ENCODE measurements at regions not wholly inside any gene's neighbourhood (a gene's known extent, or its start where the extent isn't known, plus 50 kb on each side); places are given as distances from the start of the nearest gene placed in this dataset.

DNA sequence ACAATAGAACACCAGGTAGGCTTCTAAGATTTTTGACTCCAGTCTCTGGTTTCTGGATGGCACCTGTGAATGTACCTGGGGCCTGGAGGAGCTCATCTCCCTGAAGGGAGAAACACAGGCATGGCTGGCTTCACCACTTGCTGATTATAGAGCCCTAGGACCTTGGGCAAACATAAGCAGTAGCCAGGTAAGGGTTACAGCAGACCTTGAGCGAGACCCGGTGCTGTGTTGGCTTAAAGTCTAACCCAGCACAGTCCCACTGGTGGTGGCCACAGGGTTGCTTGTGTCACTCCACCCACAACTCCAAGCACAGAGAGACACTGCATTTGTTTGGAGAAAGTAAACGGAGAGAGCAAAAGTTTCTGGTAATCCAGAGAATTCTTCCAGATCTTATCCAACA lies 104.7 kb upstream of the SPOPL start:
- H3K4me1 ChIP-seq (ENCODE audit: control insufficient read depth in 2 of 3, insufficient read depth in 2 of 3, low read depth in 1 of 3, low read length in 3 of 3) = no peaks in the 10 kb centered on the region
- no peak overlapping the region for H3K9ac ChIP-seq (ENCODE audit: low read length in 3 of 3)
- TF ChIP-seq, protein P1, sequence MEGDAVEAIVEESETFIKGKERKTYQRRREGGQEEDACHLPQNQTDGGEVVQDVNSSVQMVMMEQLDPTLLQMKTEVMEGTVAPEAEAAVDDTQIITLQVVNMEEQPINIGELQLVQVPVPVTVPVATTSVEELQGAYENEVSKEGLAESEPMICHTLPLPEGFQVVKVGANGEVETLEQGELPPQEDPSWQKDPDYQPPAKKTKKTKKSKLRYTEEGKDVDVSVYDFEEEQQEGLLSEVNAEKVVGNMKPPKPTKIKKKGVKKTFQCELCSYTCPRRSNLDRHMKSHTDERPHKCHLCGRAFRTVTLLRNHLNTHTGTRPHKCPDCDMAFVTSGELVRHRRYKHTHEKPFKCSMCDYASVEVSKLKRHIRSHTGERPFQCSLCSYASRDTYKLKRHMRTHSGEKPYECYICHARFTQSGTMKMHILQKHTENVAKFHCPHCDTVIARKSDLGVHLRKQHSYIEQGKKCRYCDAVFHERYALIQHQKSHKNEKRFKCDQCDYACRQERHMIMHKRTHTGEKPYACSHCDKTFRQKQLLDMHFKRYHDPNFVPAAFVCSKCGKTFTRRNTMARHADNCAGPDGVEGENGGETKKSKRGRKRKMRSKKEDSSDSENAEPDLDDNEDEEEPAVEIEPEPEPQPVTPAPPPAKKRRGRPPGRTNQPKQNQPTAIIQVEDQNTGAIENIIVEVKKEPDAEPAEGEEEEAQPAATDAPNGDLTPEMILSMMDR (IDR thresholded peaks at IDR 0.05; ENCODE audit: borderline replicate concordance, extremely low read depth, insufficient read depth) = no peak
- no peak overlapping the region for H3K27ac ChIP-seq (ENCODE audit: low read depth in 2 of 2, low read length in 2 of 2)
- FAIRE-seq = no peak
- no peaks in the 10 kb centered on the region for H3K36me3 ChIP-seq (ENCODE audit: control insufficient read depth in 2 of 3, insufficient read depth in 3 of 3, low read length in 3 of 3)
- no peak overlapping the region for H3K4me3 ChIP-seq (ENCODE audit: low read length in 3 of 3)
- no peaks in the 10 kb centered on the region for H3K27me3 ChIP-seq (ENCODE audit: control insufficient read depth, insufficient read depth, low read length)
- intact Hi-C loops (cut with DNase I) = no loop called here
- DNase-seq = no peak
- no peaks in the 10 kb centered on the region for H3K9me3 ChIP-seq (ENCODE audit: control insufficient read depth in 2 of 3, insufficient read depth in 1 of 3, low read length in 3 of 3)

DNA sequence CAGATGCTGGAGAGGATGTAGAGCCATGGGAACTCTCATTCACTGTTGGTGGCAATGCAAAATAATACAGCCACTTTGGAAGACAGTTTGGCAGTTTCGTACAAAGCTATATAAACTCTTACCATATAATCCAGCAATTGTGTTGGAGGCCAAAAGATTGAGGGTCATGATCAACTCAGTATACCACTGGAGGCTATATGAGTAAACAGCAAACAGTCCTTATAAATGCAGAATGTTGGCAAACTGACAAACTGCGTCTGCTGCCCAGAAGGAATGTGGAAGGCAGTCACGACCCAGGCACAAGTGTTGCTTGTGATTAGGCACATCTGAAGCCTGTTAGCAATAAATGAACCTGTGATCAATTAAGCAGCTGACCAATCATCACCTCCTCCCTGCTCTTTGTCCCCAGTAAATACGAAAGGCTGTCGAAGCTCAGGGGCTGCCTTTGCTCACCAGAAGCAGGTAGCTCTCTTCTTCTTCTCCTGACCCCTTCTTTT lies 98.1 kb upstream of the SPOPL start:
- Histone ChIP-seq H3K27ac (ENCODE audit: low read depth in 2 of 2, low read length in 2 of 2) (no peak overlapping the region), H3K27me3 (ENCODE audit: control insufficient read depth, insufficient read depth, low read length) (no peaks in the 10 kb centered on the region), H3K9me3 (ENCODE audit: control insufficient read depth in 2 of 3, insufficient read depth in 1 of 3, low read length in 3 of 3) (no peaks in the 10 kb centered on the region), H3K4me3 (ENCODE audit: low read length in 3 of 3) (no peak overlapping the region), H3K9ac (ENCODE audit: low read length in 3 of 3) (no peak overlapping the region), H3K36me3 (ENCODE audit: control insufficient read depth in 2 of 3, insufficient read depth in 3 of 3, low read length in 3 of 3) (no peaks in the 10 kb centered on the region), H3K4me1 (ENCODE audit: control insufficient read depth in 2 of 3, insufficient read depth in 2 of 3, low read depth in 1 of 3, low read length in 3 of 3) (no peaks in the 10 kb centered on the region)
- no peak for FAIRE-seq
- TF ChIP-seq, protein P1 (IDR thresholded peaks at IDR 0.05; ENCODE audit: borderline replicate concordance, extremely low read depth, insufficient read depth) = no peak
- no peak for DNase-seq
- intact Hi-C loops (cut with DNase I) = no loop called here

DNA sequence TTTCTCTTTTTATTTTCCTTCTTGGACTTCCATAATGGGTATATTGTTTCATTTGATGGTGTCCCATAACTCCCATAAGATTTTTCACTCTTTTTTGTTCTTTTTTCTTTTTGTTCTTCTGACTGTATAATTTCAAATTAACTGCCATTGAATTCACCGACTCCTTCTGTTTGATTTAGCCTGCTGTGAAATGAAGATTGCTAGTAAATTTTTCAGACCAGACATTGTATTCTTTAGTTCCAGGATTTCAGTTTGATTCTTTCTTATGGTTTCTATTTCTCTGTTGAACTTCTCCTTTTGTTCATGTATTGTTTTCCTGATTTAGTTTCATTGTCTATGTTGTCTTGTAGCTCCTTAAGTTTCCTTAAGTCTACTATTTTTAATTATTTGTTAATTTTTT lies 87.6 kb upstream of the SPOPL start:
- no peak for DNase-seq

More for the DNA sequence above, 87.6 kb upstream of the SPOPL start:
- FAIRE-seq = no peak
- TF ChIP-seq, protein P1 (IDR thresholded peaks at IDR 0.05; ENCODE audit: borderline replicate concordance, extremely low read depth, insufficient read depth) = no peak
- H3K27me3 ChIP-seq (ENCODE audit: control insufficient read depth, insufficient read depth, low read length) = no peaks in the 10 kb centered on the region
- intact Hi-C loops (cut with DNase I) = no loop called here
- no peak overlapping the region for H3K9ac ChIP-seq (ENCODE audit: low read length in 3 of 3)
- H3K9me3 ChIP-seq (ENCODE audit: control insufficient read depth in 2 of 3, insufficient read depth in 1 of 3, low read length in 3 of 3) = peaks cover 0 to 8% (median 0%) of the 10 kb centered on the region in 3 donors
- no peak overlapping the region for H3K27ac ChIP-seq (ENCODE audit: low read depth in 2 of 2, low read length in 2 of 2)
- H3K4me1 ChIP-seq (ENCODE audit: control insufficient read depth in 2 of 3, insufficient read depth in 2 of 3, low read depth in 1 of 3, low read length in 3 of 3) = no peaks in the 10 kb centered on the region
- no peak overlapping the region for H3K4me3 ChIP-seq (ENCODE audit: low read length in 3 of 3)
- no peaks in the 10 kb centered on the region for H3K36me3 ChIP-seq (ENCODE audit: control insufficient read depth in 2 of 3, insufficient read depth in 3 of 3, low read length in 3 of 3)
